ENCODE measurements at regions not wholly inside any gene's neighbourhood (a gene's known extent, or its start where the extent isn't known, plus 50 kb on each side); places are given as distances from the start of the nearest gene placed in this dataset.

DNA sequence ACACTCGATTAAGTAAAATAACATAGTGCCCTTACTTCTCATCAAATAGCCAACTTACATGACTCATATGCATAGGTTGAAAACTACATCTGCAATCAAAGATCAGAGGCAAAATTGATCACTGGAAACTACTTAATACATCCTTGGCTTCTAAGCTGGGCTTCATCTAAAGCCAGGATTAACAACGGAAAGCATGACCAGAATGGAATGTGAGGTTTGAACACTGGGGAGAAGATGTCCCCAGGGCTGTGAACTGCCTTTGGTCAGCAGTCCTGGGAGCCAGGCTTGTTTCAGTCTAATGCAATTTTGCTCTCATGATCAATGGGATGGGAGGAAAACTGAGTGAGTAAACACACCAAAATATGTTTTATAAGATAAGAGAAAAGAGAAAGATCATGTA lies 192.5 kb upstream of the TTC29 start:
- intact Hi-C loops (cut with DNase I, micrococcal nuclease), result no loop called here
- H3K9me3 ChIP-seq (ENCODE audit: control insufficient read depth in 1 of 2, insufficient read depth in 1 of 2, low read length in 2 of 2), result no peaks in the 10 kb centered on the region
- POLR2A ChIA-PET, result no interaction called here
- no peaks in the 10 kb centered on the region for H3K27me3 ChIP-seq (ENCODE audit: control insufficient read depth in 1 of 2, insufficient read depth in 2 of 2, low read length in 2 of 2)
- H3K4me3 Mint-ChIP-seq, result no peak overlapping the region
- DNase-seq (no peak), ATAC-seq (ENCODE audit: poor library complexity) (no peak)
- H3K4me1 Mint-ChIP-seq (ENCODE audit: low read depth), result no peaks in the 10 kb centered on the region
- no peak overlapping the region for H3K4me3 ChIP-seq (ENCODE audit: low read length)
- H3K27me3 Mint-ChIP-seq, result peaks cover 28% of the 10 kb centered on the region
- H3K4me1 ChIP-seq (ENCODE audit: insufficient read depth, low read length), result no peaks in the 10 kb centered on the region
- H3K9me3 Mint-ChIP-seq, result peaks cover 2% of the 10 kb centered on the region
- CTCF ChIA-PET, result no interaction called here
- no peak overlapping the region for H3K27ac ChIP-seq (ENCODE audit: low read depth in 1 of 2, low read length in 2 of 2)
- no peaks in the 10 kb centered on the region for H3K36me3 ChIP-seq (ENCODE audit: insufficient read depth, low read length)
- TF ChIP-seq, protein P1, sequence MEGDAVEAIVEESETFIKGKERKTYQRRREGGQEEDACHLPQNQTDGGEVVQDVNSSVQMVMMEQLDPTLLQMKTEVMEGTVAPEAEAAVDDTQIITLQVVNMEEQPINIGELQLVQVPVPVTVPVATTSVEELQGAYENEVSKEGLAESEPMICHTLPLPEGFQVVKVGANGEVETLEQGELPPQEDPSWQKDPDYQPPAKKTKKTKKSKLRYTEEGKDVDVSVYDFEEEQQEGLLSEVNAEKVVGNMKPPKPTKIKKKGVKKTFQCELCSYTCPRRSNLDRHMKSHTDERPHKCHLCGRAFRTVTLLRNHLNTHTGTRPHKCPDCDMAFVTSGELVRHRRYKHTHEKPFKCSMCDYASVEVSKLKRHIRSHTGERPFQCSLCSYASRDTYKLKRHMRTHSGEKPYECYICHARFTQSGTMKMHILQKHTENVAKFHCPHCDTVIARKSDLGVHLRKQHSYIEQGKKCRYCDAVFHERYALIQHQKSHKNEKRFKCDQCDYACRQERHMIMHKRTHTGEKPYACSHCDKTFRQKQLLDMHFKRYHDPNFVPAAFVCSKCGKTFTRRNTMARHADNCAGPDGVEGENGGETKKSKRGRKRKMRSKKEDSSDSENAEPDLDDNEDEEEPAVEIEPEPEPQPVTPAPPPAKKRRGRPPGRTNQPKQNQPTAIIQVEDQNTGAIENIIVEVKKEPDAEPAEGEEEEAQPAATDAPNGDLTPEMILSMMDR (IDR thresholded peaks at IDR 0.05), result no peak
- H3K36me3 Mint-ChIP-seq (ENCODE audit: low read depth), result no peaks in the 10 kb centered on the region
- no peak overlapping the region for H3K27ac Mint-ChIP-seq

- Histone ChIP-seq H3K27me3 (ENCODE audit: control insufficient read depth in 1 of 2, insufficient read depth in 2 of 2, low read length in 2 of 2) (no peaks in the 10 kb centered on the region), H3K36me3 (ENCODE audit: insufficient read depth, low read length) (no peaks in the 10 kb centered on the region), H3K9me3 (ENCODE audit: control insufficient read depth in 1 of 2, insufficient read depth in 1 of 2, low read length in 2 of 2) (no peaks in the 10 kb centered on the region), H3K27ac (ENCODE audit: low read depth in 1 of 2, low read length in 2 of 2) (no peak overlapping the region), H3K4me3 (ENCODE audit: low read length) (no peak overlapping the region), H3K4me1 (ENCODE audit: insufficient read depth, low read length) (no peaks in the 10 kb centered on the region)
- no peaks in the 10 kb centered on the region for H3K36me3 Mint-ChIP-seq (ENCODE audit: low read depth)
- intact Hi-C loops (cut with DNase I, micrococcal nuclease), result no loop called here
- peaks cover 2% of the 10 kb centered on the region for H3K9me3 Mint-ChIP-seq
- no peak for ATAC-seq (ENCODE audit: poor library complexity)
- POLR2A ChIA-PET, result no interaction called here
- TF ChIP-seq, protein P1 (IDR thresholded peaks at IDR 0.05), result no peak
- DNase-seq, result no peak
- CTCF ChIA-PET, result no interaction called here
- H3K4me1 Mint-ChIP-seq (ENCODE audit: low read depth), result no peaks in the 10 kb centered on the region
- no peak overlapping the region for H3K27ac Mint-ChIP-seq
- H3K4me3 Mint-ChIP-seq, result no peak overlapping the region
- peaks cover 24% of the 10 kb centered on the region for H3K27me3 Mint-ChIP-seq
Measured at GRCh38 chr4:147139455-147140198, 194.0 kb upstream of the TTC29 start.

GRCh38 chr4:147151763-147152162 lies 206.1 kb upstream of the TTC29 start:
- no peaks in the 10 kb centered on the region for H3K4me1 ChIP-seq (ENCODE audit: insufficient read depth, low read length)
- Mint-ChIP-seq H3K4me1 (ENCODE audit: low read depth) (no peaks in the 10 kb centered on the region), H3K27me3 (peaks cover 36% of the 10 kb centered on the region), H3K4me3 (no peak overlapping the region), H3K27ac (no peak overlapping the region), H3K36me3 (ENCODE audit: low read depth) (no peaks in the 10 kb centered on the region), H3K9me3 (no peaks in the 10 kb centered on the region)
- CTCF ChIA-PET, result no interaction called here
- DNase-seq (no peak), ATAC-seq (ENCODE audit: poor library complexity) (no peak)
- H3K27ac ChIP-seq (ENCODE audit: low read depth in 1 of 2, low read length in 2 of 2), result no peak overlapping the region
- no peaks in the 10 kb centered on the region for H3K9me3 ChIP-seq (ENCODE audit: control insufficient read depth in 1 of 2, insufficient read depth in 1 of 2, low read length in 2 of 2)
- POLR2A ChIA-PET, result no interaction called here
- H3K36me3 ChIP-seq (ENCODE audit: insufficient read depth, low read length), result no peaks in the 10 kb centered on the region
- H3K27me3 ChIP-seq (ENCODE audit: control insufficient read depth in 1 of 2, insufficient read depth in 2 of 2, low read length in 2 of 2), result peaks cover 0 to 4% of the 10 kb centered on the region in 2 experiments
- no peak overlapping the region for H3K4me3 ChIP-seq (ENCODE audit: low read length)
- TF ChIP-seq, protein P1 (IDR thresholded peaks at IDR 0.05), result no peak
- intact Hi-C loops (cut with DNase I, micrococcal nuclease), result no loop called here
